IMR-90 (cell line): ENCODE measurements at regions not wholly inside any gene's neighbourhood (a gene's known extent, or its start where the extent isn't known, plus 50 kb on each side); places are given as distances from the start of the nearest gene placed in this dataset.

ENCODE experiments used
- ATAC-seq: fragments of 200-7000 bp; cut with Tn5 transposase; 2 replicates; pipeline ENCODE4 v1.9.1; 2020; ENCODE audit warnings: low read depth, mild to moderate bottlenecking, moderate library complexity
- BruUV-seq: library from RNA; stranded (reverse); fragments of 400-500 nt; replicated peaks from 2 replicates; lab custom pipeline; 2021; lab: Mats Ljungman, UMichigan
- CTCF ChIA-PET: fragments of 300-600 bp; formaldehyde crosslinking; extraction: SDS; loops from one replicate; lab custom pipeline; 2021; ENCODE audit warnings: antibody characterized with exemption; lab: Yijun Ruan, JAX
- POLR2A ChIA-PET: fragments of 300-600 bp; sonication (Branson Sonifier 250); formaldehyde crosslinking; loops from one replicate; lab custom pipeline; 2022; ENCODE audit warnings: antibody characterized with exemption; ENCODE audit not compliant: unreplicated experiment; lab: Charles Lee
- DNase-seq: peaks from one replicate; pipeline ENCODE4 v3.0.0; 2013
- H2AFZ ChIP-seq: replicated peaks from 2 replicates; pipeline ENCODE3; 2013; ENCODE audit warnings: low read length, mild to moderate bottlenecking; ENCODE audit not compliant: poor library complexity
- H2AK5ac ChIP-seq: 2 replicates; pipeline ENCODE4 v1.6.1; 2013; ENCODE audit warnings: low read depth, low read length, inconsistent platforms
- H2AK9ac ChIP-seq: replicated peaks from 2 replicates; pipeline ENCODE3; 2013; ENCODE audit warnings: mild to moderate bottlenecking, low read depth, low read length, moderate library complexity; ENCODE audit not compliant: poor library complexity
- H2BK120ac ChIP-seq: 2 replicates; pipeline ENCODE4 v1.6.1; 2013; ENCODE audit warnings: low read depth, low read length, inconsistent platforms
- H2BK15ac ChIP-seq: 3 replicates; pipeline ENCODE4 v1.6.1; 2013; ENCODE audit warnings: low read depth, low read length, inconsistent platforms
- H2BK20ac ChIP-seq: 2 replicates; pipeline ENCODE4 v1.6.1; 2013; ENCODE audit warnings: low read depth, mild to moderate bottlenecking, inconsistent platforms, low read length, moderate library complexity
- H2BK5ac ChIP-seq: 2 replicates; pipeline ENCODE4 v1.6.1; 2013; ENCODE audit warnings: mild to moderate bottlenecking, low read depth, low read length, inconsistent platforms; ENCODE audit not compliant: poor library complexity, severe bottlenecking
- H3K14ac ChIP-seq: replicated peaks from 2 replicates; pipeline ENCODE4 v1.6.1; 2013; ENCODE audit warnings: low read depth, low read length, inconsistent platforms
- H3K18ac ChIP-seq: 2 replicates; pipeline ENCODE4 v1.6.1; 2013; ENCODE audit warnings: low read depth, low read length, control low read depth
- H3K23ac ChIP-seq: 2 replicates; pipeline ENCODE4 v1.6.1; 2013; ENCODE audit warnings: low read depth, low read length, inconsistent platforms
- H3K27ac ChIP-seq: 2 replicates; pipeline ENCODE4 v1.5.1; 2013; ENCODE audit warnings: mild to moderate bottlenecking, control low read depth, low read length; ENCODE audit not compliant: insufficient read depth
- H3K27me3 ChIP-seq: 2 replicates; pipeline ENCODE4 v1.6.1; 2013; ENCODE audit warnings: low read length; ENCODE audit not compliant: control insufficient read depth, insufficient read depth
- H3K36me3 ChIP-seq: 2 replicates; pipeline ENCODE4 v1.6.1; 2013; ENCODE audit warnings: low read length, mixed read lengths; ENCODE audit not compliant: control insufficient read depth, insufficient read depth
- H3K4ac ChIP-seq: 2 replicates; pipeline ENCODE4 v1.6.1; 2013; ENCODE audit warnings: low read depth, low read length, inconsistent platforms
- H3K4me1 ChIP-seq: 2 replicates; pipeline ENCODE4 v1.6.1; 2013; ENCODE audit warnings: low read length, mixed read lengths; ENCODE audit not compliant: control insufficient read depth, insufficient read depth
- H3K4me2 ChIP-seq: 2 replicates; pipeline ENCODE4 v1.6.1; 2013; ENCODE audit warnings: low read depth, mild to moderate bottlenecking, control low read depth, low read length, moderate library complexity
- H3K4me3 ChIP-seq: 2 replicates; pipeline ENCODE4 v1.5.1; 2013; ENCODE audit warnings: low read depth, mild to moderate bottlenecking, control low read depth, low read length, moderate library complexity; ENCODE audit not compliant: insufficient read depth
- H3K56ac ChIP-seq: 2 replicates; pipeline ENCODE4 v1.6.1; 2013; ENCODE audit warnings: low read length, inconsistent platforms; ENCODE audit not compliant: insufficient read depth; ENCODE audit errors: extremely low read depth
- H3K79me1 ChIP-seq, 2 experiments: 2 replicates each; pipeline ENCODE4 v1.6.1; 2013; ENCODE audit warnings: low read length in 2 of 2, inconsistent platforms in 1 of 2, low read depth in 1 of 2
- H3K9ac ChIP-seq: 2 replicates; pipeline ENCODE4 v1.6.1; 2013; ENCODE audit warnings: low read depth, low read length, control low read depth
- H3K9me1 ChIP-seq: 2 replicates; pipeline ENCODE4 v1.6.1; 2013; ENCODE audit warnings: low read length, inconsistent platforms; ENCODE audit not compliant: insufficient read depth
- H3K9me3 ChIP-seq: 2 replicates; pipeline ENCODE4 v1.6.1; 2013; ENCODE audit warnings: low read length; ENCODE audit not compliant: control insufficient read depth, insufficient read depth
- H4K20me1 ChIP-seq: 2 replicates; pipeline ENCODE4 v1.6.1; 2013; ENCODE audit warnings: low read length, inconsistent platforms; ENCODE audit not compliant: insufficient read depth
- H4K5ac ChIP-seq: 2 replicates; pipeline ENCODE4 v1.6.1; 2013; ENCODE audit warnings: mild to moderate bottlenecking, low read depth, low read length, control low read depth
- H4K8ac ChIP-seq, 2 experiments: 2 replicates each; pipeline ENCODE4 v1.6.1; 2013; ENCODE audit warnings: low read depth in 2 of 2, low read length in 2 of 2, control low read depth in 1 of 2, inconsistent platforms in 1 of 2
- H4K91ac ChIP-seq: 2 replicates; pipeline ENCODE4 v1.6.1; 2013; ENCODE audit warnings: low read depth, low read length, inconsistent platforms; ENCODE audit not compliant: insufficient read depth
- BHLHE40 ChIP-seq: fragments of 150-350 bp; IDR thresholded peaks from 2 replicates; pipeline ENCODE4 v1.6.1; 2016; ENCODE audit warnings: mild to moderate bottlenecking, low read depth, low read length
- CHD1 ChIP-seq: IDR thresholded peaks from 2 replicates; pipeline ENCODE4 v1.6.1; 2012; ENCODE audit warnings: low read depth, low read length, improper control_type of control experiment
- CTCF ChIP-seq: conservative IDR thresholded peaks from 2 replicates; pipeline ENCODE4 v1.5.1; 2012; ENCODE audit warnings: mild to moderate bottlenecking, low read depth, low read length, improper control_type of control experiment
- FOS ChIP-seq: fragments of 150-350 bp; IDR thresholded peaks from 2 replicates; pipeline ENCODE4 v1.6.1; 2016; ENCODE audit warnings: low read depth, low read length
- MAFK ChIP-seq: IDR thresholded peaks from 2 replicates; pipeline ENCODE4 v1.6.1; 2012; ENCODE audit warnings: low read depth, low read length, improper control_type of control experiment
- MAZ ChIP-seq: IDR thresholded peaks from 2 replicates; pipeline ENCODE4 v1.6.1; 2012; ENCODE audit warnings: low read depth, mild to moderate bottlenecking, low read length, improper control_type of control experiment, moderate library complexity, borderline replicate concordance
- MXI1 ChIP-seq: IDR thresholded peaks from 2 replicates; pipeline ENCODE4 v1.6.1; 2012; ENCODE audit warnings: low read depth, mild to moderate bottlenecking, low read length, moderate library complexity, borderline replicate concordance
- NFE2L2 ChIP-seq: fragments of 150-350 bp; IDR thresholded peaks from 2 replicates; pipeline ENCODE4 v1.6.1; 2016; ENCODE audit warnings: low read depth, mild to moderate bottlenecking, low read length
- POLR2A ChIP-seq: IDR thresholded peaks from 2 replicates; pipeline ENCODE4 v1.6.1; 2012; ENCODE audit warnings: mild to moderate bottlenecking, low read depth, low read length
- RAD21 ChIP-seq: IDR thresholded peaks from 2 replicates; pipeline ENCODE4 v1.6.1; 2012; ENCODE audit warnings: low read length, improper control_type of control experiment
- RCOR1 ChIP-seq: IDR thresholded peaks from 2 replicates; pipeline ENCODE4 v1.6.1; 2012; ENCODE audit warnings: mild to moderate bottlenecking, low read length, improper control_type of control experiment; ENCODE audit not compliant: insufficient replicate concordance
- RFX5 ChIP-seq: IDR thresholded peaks from 2 replicates; pipeline ENCODE4 v1.8.0; 2012; ENCODE audit warnings: low read depth, mild to moderate bottlenecking, low read length, moderate library complexity
- SMC3 ChIP-seq: fragments of 150-350 bp; IDR thresholded peaks from 2 replicates; pipeline ENCODE4 v1.6.1; 2016; ENCODE audit warnings: low read depth, mild to moderate bottlenecking, antibody characterized with exemption, low read length, moderate library complexity
- WGBS, 2 experiments: methylation state at CpG; one replicate each; pipeline versions ENCODE4 v1.1.5 to v1.1.7; 2013; ENCODE audit warnings: missing lambda C conversion rate in 2 of 2; ENCODE audit not compliant: insufficient read length in 1 of 2; ENCODE audit errors: extremely low coverage in 2 of 2; 5-methylcytosine and 5-hydroxymethylcytosine counted together
- dilution Hi-C: fragments of 300-500 bp; cut with HindIII; formaldehyde crosslinking; loops from one replicate; pipeline ENCODE4 v1.14.3; 2018; ENCODE audit warnings: low sequenced_read_pairs; ENCODE audit not compliant: unreplicated experiment
- in situ Hi-C: fragments of 300-500 bp; cut with MboI; formaldehyde crosslinking; loops from 3 replicates; pipeline ENCODE4 v1.14.3; 2019; ENCODE audit warnings: low sequenced_read_pairs, inconsistent platforms, mixed read lengths
- intact Hi-C: fragments of 100-400 bp; cut with micrococcal nuclease; formaldehyde crosslinking; loops from 2 replicates; pipeline ENCODE4 v1.10.0; 2022
- TF ChIP-seq, protein P1 (sequence below): fragments of 150-350 bp; IDR thresholded peaks from 2 replicates; pipeline ENCODE4 v1.6.1; 2017; ENCODE audit warnings: mild to moderate bottlenecking, antibody characterized with exemption, low read length, low read depth
- TF ChIP-seq, protein P2 (sequence below): fragments of 150-350 bp; IDR thresholded peaks from 2 replicates; pipeline ENCODE4 v1.6.1; 2016; ENCODE audit warnings: low read depth, mild to moderate bottlenecking, low read length, moderate library complexity, borderline replicate concordance

- intact Hi-C loops, result no loop called here
- no peak overlapping the region; the same call in 1 of the 2 replicates for H4K91ac ChIP-seq
- no TSS peak for BruUV-seq
- peaks cover 18% of the 10 kb centered on the region for H3K4me1 ChIP-seq
- ChIA-PET CTCF (interaction anchor here (1.3 to 2.8 kb wide), 4 partner anchors 47 to 521 kb away, joined by 5 to 33 read pairs (median 11); no protein-coding TSS in a partner anchor), POLR2A (no interaction called here)
- H2BK5ac ChIP-seq, result no peak overlapping the region
- TF ChIP-seq NFE2L2 (no peak), RAD21 (no peak), MAZ (no peak), RFX5 (no peak), POLR2A (no peak), FOS (no peak), CHD1 (no peak), MAFK (no peak), BHLHE40 (no peak), RCOR1 (no peak), SMC3 (no peak), CTCF (no peak), MXI1 (no peak)
- TF ChIP-seq, protein P1, sequence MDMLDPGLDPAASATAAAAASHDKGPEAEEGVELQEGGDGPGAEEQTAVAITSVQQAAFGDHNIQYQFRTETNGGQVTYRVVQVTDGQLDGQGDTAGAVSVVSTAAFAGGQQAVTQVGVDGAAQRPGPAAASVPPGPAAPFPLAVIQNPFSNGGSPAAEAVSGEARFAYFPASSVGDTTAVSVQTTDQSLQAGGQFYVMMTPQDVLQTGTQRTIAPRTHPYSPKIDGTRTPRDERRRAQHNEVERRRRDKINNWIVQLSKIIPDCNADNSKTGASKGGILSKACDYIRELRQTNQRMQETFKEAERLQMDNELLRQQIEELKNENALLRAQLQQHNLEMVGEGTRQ, result no peak
- TF ChIP-seq, protein P2, sequence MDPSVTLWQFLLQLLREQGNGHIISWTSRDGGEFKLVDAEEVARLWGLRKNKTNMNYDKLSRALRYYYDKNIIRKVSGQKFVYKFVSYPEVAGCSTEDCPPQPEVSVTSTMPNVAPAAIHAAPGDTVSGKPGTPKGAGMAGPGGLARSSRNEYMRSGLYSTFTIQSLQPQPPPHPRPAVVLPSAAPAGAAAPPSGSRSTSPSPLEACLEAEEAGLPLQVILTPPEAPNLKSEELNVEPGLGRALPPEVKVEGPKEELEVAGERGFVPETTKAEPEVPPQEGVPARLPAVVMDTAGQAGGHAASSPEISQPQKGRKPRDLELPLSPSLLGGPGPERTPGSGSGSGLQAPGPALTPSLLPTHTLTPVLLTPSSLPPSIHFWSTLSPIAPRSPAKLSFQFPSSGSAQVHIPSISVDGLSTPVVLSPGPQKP, result no peak
- H3K9me3 ChIP-seq, result 0 out of 2 replicates have a peak, but pooled peaks cover 4% of the 10 kb centered on the region
- no peak overlapping the region for H3K18ac ChIP-seq
- DNase-seq (no peak), ATAC-seq (no peak)
- H2AFZ ChIP-seq, result no peak overlapping the region
- H2AK9ac ChIP-seq, result peak overlapping the region; percentile 61
- no peak overlapping the region for H4K8ac ChIP-seq
- no peak overlapping the region for H4K5ac ChIP-seq
- no peak overlapping the region for H3K9ac ChIP-seq
- no peaks in the 10 kb centered on the region for H3K36me3 ChIP-seq
- in situ Hi-C loops, result loop anchor here (5.0 to 10.0 kb wide), 2 partner anchors 427 to 519 kb away; no protein-coding TSS in a partner anchor
- no peaks in the 10 kb centered on the region for H3K27me3 ChIP-seq
- H3K4ac ChIP-seq, result no peak overlapping the region
- no peak overlapping the region for H3K23ac ChIP-seq
- H3K9me1 ChIP-seq, result peaks cover 7% of the 10 kb centered on the region; the same call in 1 of the 2 replicates
- no peak overlapping the region for H3K56ac ChIP-seq
- peak overlapping the region; percentile 91 for H2AK5ac ChIP-seq
- H2BK120ac ChIP-seq, result no peak overlapping the region
- no peak overlapping the region for H3K14ac ChIP-seq
- 86% methylated on average over 3 of the region's 8 CpGs; no CpG with 5 or more reads in 1 of the 2 experiments for WGBS, 2 experiments
- H3K4me2 ChIP-seq, result no peak overlapping the region
- no peaks in the 10 kb centered on the region for H4K20me1 ChIP-seq
- no peak overlapping the region for H3K4me3 ChIP-seq
- H2BK20ac ChIP-seq, result no peak overlapping the region; the same call in 1 of the 2 replicates
- no peak overlapping the region for H3K27ac ChIP-seq
- H2BK15ac ChIP-seq, result no peak overlapping the region
- dilution Hi-C loops, result no loop called here
- H3K79me1 ChIP-seq, result no peaks in the 10 kb centered on the region
Measured at GRCh38 chr15:77544162-77544561, 88.5 kb downstream of the LINGO1 start.
